ENCODE measurements at regions not wholly inside any gene's neighbourhood (a gene's known extent, or its start where the extent isn't known, plus 50 kb on each side); places are given as distances from the start of the nearest gene placed in this dataset.

DNA sequence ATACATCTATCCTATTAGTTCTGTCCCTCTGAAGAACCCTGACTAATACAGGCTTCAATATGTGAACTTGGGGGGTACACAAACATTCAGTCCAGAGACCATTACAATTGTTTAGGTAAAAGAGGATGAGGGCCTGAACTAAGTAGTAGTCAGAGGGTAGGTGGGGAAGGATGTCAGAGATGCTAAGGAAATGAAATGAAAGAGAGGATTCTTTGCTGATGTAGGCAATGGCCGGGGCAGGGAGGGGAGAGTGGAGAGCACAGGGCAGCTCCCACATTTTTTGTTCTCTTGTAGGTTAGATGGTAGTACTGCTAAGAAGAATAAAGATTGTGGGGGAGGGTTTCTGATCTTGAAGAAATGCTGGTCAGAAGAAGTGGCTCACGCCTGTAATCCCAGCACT lies 60.8 kb downstream of the SOX4 start:
- no peak for ATAC-seq
- TF ChIP-seq ZNF70 (CRISPR knock-in tag; IDR thresholded peaks at IDR 0.05) (no peak), ISL1 (CRISPR knock-in tag; IDR thresholded peaks at IDR 0.05) (no peak), CSRNP3 (CRISPR knock-in tag; IDR thresholded peaks at IDR 0.05) (no peak), ZC3H10 (CRISPR knock-in tag; IDR thresholded peaks at IDR 0.05) (no peak), ZFP3 (CRISPR knock-in tag; IDR thresholded peaks at IDR 0.05) (no peak), ESRRG (CRISPR knock-in tag; IDR thresholded peaks at IDR 0.05) (no peak), ZNF8 (CRISPR knock-in tag; IDR thresholded peaks at IDR 0.05) (no peak), SNAI2 (CRISPR knock-in tag; IDR thresholded peaks at IDR 0.05) (no peak), RARB (CRISPR knock-in tag; IDR thresholded peaks at IDR 0.05) (no peak), ARNTL (CRISPR knock-in tag; IDR thresholded peaks at IDR 0.05; ENCODE audit: borderline replicate concordance, low read depth) (no peak), OSR1 (CRISPR knock-in tag; IDR thresholded peaks at IDR 0.05) (no peak), TOX (CRISPR knock-in tag; IDR thresholded peaks at IDR 0.05; ENCODE audit: borderline replicate concordance) (no peak), CSDC2 (CRISPR knock-in tag; IDR thresholded peaks at IDR 0.05) (no peak), ZNF565 (CRISPR knock-in tag; conservative IDR thresholded peaks at IDR 0.05; ENCODE audit: low read depth) (no peak), PPARA (CRISPR knock-in tag; IDR thresholded peaks at IDR 0.05; ENCODE audit: borderline replicate concordance) (no peak), GLIS3 (CRISPR knock-in tag; IDR thresholded peaks at IDR 0.05) (no peak), TCF4 (CRISPR knock-in tag; IDR thresholded peaks at IDR 0.05; ENCODE audit: borderline replicate concordance) (no peak), BACH2 (CRISPR knock-in tag; IDR thresholded peaks at IDR 0.05; ENCODE audit: borderline replicate concordance) (no peak)
- TF ChIP-seq, protein P1, sequence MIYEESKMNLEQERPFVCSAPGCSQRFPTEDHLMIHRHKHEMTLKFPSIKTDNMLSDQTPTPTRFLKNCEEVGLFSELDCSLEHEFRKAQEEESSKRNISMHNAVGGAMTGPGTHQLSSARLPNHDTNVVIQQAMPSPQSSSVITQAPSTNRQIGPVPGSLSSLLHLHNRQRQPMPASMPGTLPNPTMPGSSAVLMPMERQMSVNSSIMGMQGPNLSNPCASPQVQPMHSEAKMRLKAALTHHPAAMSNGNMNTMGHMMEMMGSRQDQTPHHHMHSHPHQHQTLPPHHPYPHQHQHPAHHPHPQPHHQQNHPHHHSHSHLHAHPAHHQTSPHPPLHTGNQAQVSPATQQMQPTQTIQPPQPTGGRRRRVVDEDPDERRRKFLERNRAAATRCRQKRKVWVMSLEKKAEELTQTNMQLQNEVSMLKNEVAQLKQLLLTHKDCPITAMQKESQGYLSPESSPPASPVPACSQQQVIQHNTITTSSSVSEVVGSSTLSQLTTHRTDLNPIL (CRISPR knock-in tag; IDR thresholded peaks at IDR 0.05; ENCODE audit: low read depth) = no peak
- TF ChIP-seq, protein P2, sequence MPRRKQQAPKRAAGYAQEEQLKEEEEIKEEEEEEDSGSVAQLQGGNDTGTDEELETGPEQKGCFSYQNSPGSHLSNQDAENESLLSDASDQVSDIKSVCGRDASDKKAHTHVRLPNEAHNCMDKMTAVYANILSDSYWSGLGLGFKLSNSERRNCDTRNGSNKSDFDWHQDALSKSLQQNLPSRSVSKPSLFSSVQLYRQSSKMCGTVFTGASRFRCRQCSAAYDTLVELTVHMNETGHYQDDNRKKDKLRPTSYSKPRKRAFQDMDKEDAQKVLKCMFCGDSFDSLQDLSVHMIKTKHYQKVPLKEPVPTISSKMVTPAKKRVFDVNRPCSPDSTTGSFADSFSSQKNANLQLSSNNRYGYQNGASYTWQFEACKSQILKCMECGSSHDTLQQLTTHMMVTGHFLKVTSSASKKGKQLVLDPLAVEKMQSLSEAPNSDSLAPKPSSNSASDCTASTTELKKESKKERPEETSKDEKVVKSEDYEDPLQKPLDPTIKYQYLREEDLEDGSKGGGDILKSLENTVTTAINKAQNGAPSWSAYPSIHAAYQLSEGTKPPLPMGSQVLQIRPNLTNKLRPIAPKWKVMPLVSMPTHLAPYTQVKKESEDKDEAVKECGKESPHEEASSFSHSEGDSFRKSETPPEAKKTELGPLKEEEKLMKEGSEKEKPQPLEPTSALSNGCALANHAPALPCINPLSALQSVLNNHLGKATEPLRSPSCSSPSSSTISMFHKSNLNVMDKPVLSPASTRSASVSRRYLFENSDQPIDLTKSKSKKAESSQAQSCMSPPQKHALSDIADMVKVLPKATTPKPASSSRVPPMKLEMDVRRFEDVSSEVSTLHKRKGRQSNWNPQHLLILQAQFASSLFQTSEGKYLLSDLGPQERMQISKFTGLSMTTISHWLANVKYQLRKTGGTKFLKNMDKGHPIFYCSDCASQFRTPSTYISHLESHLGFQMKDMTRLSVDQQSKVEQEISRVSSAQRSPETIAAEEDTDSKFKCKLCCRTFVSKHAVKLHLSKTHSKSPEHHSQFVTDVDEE (CRISPR knock-in tag; IDR thresholded peaks at IDR 0.05) = no peak

DNA sequence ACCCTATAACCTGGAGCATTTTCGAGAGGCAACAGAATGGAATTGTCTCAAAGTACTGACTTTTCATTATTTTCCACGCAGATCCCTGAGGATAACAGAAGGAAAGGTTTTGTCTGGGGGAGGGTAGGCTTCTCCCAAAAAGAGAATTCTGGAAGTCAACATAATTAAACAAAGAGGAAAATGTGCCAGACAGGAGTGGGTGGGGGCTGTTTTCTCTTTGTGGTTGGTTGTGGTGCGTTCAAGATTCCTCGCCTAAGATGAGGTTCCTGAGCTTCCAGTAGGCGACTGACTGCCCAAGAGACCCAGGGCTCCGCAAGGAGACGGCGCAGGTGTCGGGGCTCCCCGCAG lies 70.4 kb downstream of the SOX4 start:
- ATAC-seq = no peak
- TF ChIP-seq ISL1 (CRISPR knock-in tag; IDR thresholded peaks at IDR 0.05) (no peak), TCF4 (CRISPR knock-in tag; IDR thresholded peaks at IDR 0.05; ENCODE audit: borderline replicate concordance) (no peak), ZFP3 (CRISPR knock-in tag; IDR thresholded peaks at IDR 0.05) (no peak), GLIS3 (CRISPR knock-in tag; IDR thresholded peaks at IDR 0.05) (no peak), TOX (CRISPR knock-in tag; IDR thresholded peaks at IDR 0.05; ENCODE audit: borderline replicate concordance) (no peak), SNAI2 (CRISPR knock-in tag; IDR thresholded peaks at IDR 0.05) (no peak), ZFP30 (CRISPR knock-in tag; IDR thresholded peaks at IDR 0.05) (no peak)
- TF ChIP-seq, protein P2 (CRISPR knock-in tag; IDR thresholded peaks at IDR 0.05) = no peak

GRCh38 chr6:21664314-21665109 lies 71.0 kb downstream of the SOX4 start:
- no peak for ATAC-seq
- TF ChIP-seq BACH2 (CRISPR knock-in tag; IDR thresholded peaks at IDR 0.05; ENCODE audit: borderline replicate concordance) = no peak
